ENCODE measurements at regions not wholly inside any gene's neighbourhood (a gene's known extent, or its start where the extent isn't known, plus 50 kb on each side); places are given as distances from the start of the nearest gene placed in this dataset.
"Not testable (repeated sequence)": the region's sequence is repeated elsewhere in the genome, so short reads cannot be mapped to it uniquely, and the experiment has no call there.

DNA sequence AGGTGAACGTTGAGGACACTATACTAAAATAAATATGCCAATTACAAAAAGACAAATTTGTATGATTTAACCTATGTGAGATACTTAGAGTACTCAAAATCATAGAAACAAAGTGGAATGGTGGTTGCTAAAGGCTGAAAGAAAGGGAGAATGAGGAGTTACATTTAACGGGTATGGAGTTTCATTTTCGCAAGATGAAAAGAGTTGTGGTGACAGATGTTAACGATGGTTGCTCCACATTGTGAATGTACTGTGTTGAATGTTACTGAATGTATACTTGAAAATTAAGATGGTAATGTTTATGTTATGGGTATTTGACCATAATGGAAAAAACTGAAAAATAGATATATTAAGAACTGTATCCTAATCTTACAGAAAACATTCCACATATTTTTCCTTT is 51.3 kb upstream of the MOCS2 start:
- Mint-ChIP-seq H3K36me3 (ENCODE audit: low read depth) (no peaks in the 10 kb centered on the region), H3K27me3 (ENCODE audit: insufficient read depth) (peaks cover 2% of the 10 kb centered on the region), H3K4me1 (ENCODE audit: low read depth) (no peaks in the 10 kb centered on the region), H3K27ac (no peak overlapping the region), H3K4me3 (no peak overlapping the region), H3K9me3 (no peaks in the 10 kb centered on the region)
- no peak for DNase-seq (ENCODE audit: low spot score)
- intact Hi-C loops (cut with micrococcal nuclease), result no loop called here

DNA sequence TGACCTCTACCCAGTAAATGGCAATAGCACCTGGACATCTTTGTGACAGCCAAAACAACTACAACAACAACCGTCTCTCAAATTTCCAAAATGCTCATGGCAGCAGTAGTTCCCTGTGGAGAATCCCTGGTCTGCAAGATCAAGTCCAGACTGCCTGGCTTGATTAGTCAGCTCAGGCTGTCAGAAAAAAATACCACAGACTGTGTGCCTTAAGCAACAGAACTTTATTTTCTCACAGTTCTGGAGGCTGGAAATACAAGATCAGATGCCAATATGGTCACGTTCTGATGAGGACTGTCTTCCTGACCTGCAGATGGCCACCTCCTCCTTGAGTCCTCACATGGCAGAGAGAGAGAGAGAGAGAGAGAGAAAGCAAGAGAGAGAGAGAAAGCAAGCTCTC is 52.3 kb upstream of the MOCS2 start:
- Mint-ChIP-seq H3K9me3 (no peaks in the 10 kb centered on the region), H3K4me3 (no peak overlapping the region), H3K36me3 (ENCODE audit: low read depth) (no peaks in the 10 kb centered on the region), H3K27me3 (ENCODE audit: insufficient read depth) (peaks cover 2% of the 10 kb centered on the region), H3K4me1 (ENCODE audit: low read depth) (no peaks in the 10 kb centered on the region), H3K27ac (no peak overlapping the region)
- no peak for DNase-seq (ENCODE audit: low spot score)
- intact Hi-C loops (cut with micrococcal nuclease), result no loop called here

DNA sequence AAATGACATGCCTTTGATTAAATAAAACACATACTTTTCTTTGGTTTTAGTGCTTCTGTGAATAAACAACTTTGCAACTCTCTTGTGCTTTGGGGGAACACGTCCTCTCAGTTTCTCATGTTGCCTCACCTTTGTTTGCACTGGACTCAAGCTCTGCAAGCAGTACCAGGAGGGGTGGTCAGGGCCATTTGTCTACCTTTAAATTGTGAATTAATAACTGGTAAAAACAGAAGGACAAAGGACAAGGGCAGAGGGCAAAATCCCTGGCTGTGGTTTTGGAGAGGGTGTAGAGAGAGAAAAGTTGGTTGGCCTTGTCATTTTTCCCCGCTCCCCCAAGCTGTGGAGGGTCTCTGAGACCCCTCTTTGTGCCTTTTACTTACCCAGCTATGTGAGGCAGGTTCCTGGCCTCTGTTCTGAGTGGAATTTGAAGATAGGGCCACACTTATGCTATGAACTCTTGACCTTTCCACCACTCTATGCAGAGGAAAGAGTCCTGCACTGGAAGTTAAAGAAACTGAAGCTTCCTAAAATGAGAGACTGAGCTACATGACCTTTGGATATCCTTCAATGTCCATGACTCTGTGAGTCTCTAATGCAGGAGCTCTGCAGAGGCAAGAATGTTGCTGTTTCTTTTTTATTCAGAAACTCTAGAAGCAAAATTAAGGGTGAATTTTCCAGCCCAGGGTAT is 55.1 kb upstream of the MOCS2 start:
- no peaks in the 10 kb centered on the region for H3K4me1 Mint-ChIP-seq (ENCODE audit: low read depth)
- peaks cover 10% of the 10 kb centered on the region for H3K27me3 Mint-ChIP-seq (ENCODE audit: insufficient read depth)
- no peak for DNase-seq (ENCODE audit: low spot score)
- no peak overlapping the region for H3K27ac Mint-ChIP-seq
- intact Hi-C loops (cut with micrococcal nuclease), result no loop called here
- no peaks in the 10 kb centered on the region for H3K36me3 Mint-ChIP-seq (ENCODE audit: low read depth)
- H3K4me3 Mint-ChIP-seq, result no peak overlapping the region
- no peaks in the 10 kb centered on the region for H3K9me3 Mint-ChIP-seq

DNA sequence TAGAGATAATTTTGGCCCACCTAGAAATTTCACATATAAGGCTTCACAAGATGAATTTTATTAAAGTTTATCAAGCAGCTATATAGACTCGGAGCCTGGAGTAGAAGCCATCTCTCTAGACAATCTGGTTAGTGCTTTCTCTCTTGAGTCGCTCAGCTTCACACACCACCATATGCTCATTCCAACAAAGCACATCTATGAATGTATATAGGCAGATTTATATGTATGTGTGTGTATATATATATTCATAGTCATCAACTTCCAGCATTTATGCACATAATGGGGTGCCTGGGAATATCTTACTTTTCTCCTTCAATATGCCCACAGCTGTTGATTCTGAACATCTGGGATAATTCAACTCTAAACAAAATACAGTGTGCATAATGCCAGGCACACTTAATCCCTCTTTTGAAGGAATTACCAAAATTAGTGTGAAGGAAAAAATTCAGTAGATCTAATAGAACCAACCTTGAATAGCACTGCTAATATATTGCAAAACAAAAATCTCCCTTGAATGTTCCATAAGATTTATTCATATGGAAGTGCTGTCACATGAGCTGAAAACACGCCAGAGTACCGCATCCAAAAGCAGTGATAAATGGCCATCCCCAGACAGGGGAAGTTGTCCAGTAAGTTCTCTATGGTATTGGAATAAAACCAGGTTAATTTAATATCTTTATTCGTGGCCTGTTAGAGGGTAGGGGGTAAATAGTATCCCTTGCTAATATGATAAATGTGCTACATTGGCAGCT is 56.0 kb upstream of the MOCS2 start:
- intact Hi-C loops (cut with micrococcal nuclease), result no loop called here
- Mint-ChIP-seq H3K4me3 (no peak overlapping the region), H3K27ac (no peak overlapping the region), H3K27me3 (ENCODE audit: insufficient read depth) (peaks cover 10% of the 10 kb centered on the region), H3K36me3 (ENCODE audit: low read depth) (no peaks in the 10 kb centered on the region), H3K4me1 (ENCODE audit: low read depth) (no peaks in the 10 kb centered on the region), H3K9me3 (no peaks in the 10 kb centered on the region)
- DNase-seq (ENCODE audit: low spot score), result no peak

DNA sequence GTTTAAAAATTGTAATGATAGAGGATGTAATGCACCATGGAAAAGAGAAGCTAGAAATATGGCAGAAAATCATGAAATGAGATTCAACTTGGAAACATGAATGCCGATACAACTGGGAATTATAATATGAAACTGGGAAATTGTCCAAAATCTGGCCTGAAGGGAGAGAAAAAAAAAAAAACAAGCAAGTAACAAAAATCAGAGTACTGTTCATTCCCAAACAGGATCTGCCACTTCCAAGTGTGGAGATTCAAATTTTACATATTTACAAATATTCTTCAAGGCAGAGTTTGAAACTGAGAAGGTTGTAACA is 56.6 kb upstream of the MOCS2 start:
- H3K4me1 Mint-ChIP-seq (ENCODE audit: low read depth), result no peaks in the 10 kb centered on the region
- no peaks in the 10 kb centered on the region for H3K9me3 Mint-ChIP-seq
- H3K27ac Mint-ChIP-seq, result no peak overlapping the region
- no peaks in the 10 kb centered on the region for H3K36me3 Mint-ChIP-seq (ENCODE audit: low read depth)
- intact Hi-C loops (cut with micrococcal nuclease), result no loop called here
- peaks cover 10% of the 10 kb centered on the region for H3K27me3 Mint-ChIP-seq (ENCODE audit: insufficient read depth)
- DNase-seq (ENCODE audit: low spot score), result no peak
- no peak overlapping the region for H3K4me3 Mint-ChIP-seq

DNA sequence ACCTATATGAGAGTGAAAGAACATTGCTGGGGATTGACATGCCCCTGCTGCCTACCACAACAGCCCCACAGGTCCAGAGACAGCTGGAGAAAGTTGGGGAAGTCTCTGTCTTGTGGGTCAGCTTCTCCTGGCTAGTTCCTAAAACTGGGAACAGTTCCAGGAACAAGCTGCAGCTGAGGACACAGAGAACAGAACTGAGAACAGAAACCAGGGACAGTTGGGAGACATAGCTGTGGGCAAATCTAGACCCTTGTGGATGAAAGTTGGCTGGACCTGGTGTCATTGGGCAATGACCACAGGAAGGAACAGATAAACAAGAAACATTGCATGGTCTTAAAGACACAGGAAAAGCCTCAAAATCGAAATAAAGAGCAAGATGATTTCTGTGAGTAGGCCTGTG is 58.3 kb upstream of the MOCS2 start:
- Mint-ChIP-seq H3K9me3 (no peaks in the 10 kb centered on the region), H3K4me1 (ENCODE audit: low read depth) (no peaks in the 10 kb centered on the region), H3K4me3 (no peak overlapping the region), H3K27me3 (ENCODE audit: insufficient read depth) (peaks cover 14% of the 10 kb centered on the region), H3K27ac (no peak overlapping the region), H3K36me3 (ENCODE audit: low read depth) (no peaks in the 10 kb centered on the region)
- intact Hi-C loops (cut with micrococcal nuclease), result no loop called here
- no peak for DNase-seq (ENCODE audit: low spot score)

DNA sequence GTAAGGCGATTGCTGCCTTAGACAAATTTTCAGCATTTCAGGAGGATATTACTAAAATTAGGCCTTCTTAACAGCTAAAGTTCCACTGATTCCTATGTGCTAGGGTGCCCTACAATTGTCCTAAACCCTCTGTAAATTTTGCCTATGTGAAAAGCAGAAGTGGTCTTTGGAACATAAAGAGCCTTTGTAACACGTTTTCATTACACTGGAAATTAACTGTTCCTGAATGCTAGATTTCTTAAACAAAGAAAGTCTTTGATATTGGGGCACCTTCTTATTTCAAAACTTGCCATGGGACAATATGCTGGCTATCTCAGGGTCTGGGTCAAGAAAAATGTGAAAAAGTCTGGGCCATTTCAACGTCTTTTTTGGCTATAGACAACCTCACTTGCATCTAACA is 60.4 kb upstream of the MOCS2 start:
- no peak overlapping the region for H3K4me3 Mint-ChIP-seq
- DNase-seq (ENCODE audit: low spot score), result no peak
- H3K4me1 Mint-ChIP-seq (ENCODE audit: low read depth), result no peaks in the 10 kb centered on the region
- intact Hi-C loops (cut with micrococcal nuclease), result loop anchor here (1.0 kb wide), 1 partner anchor 1059 kb away; no protein-coding TSS in a partner anchor
- no peaks in the 10 kb centered on the region for H3K9me3 Mint-ChIP-seq
- H3K36me3 Mint-ChIP-seq (ENCODE audit: low read depth), result no peaks in the 10 kb centered on the region
- H3K27me3 Mint-ChIP-seq (ENCODE audit: insufficient read depth), result peaks cover 15% of the 10 kb centered on the region
- no peak overlapping the region for H3K27ac Mint-ChIP-seq

DNA sequence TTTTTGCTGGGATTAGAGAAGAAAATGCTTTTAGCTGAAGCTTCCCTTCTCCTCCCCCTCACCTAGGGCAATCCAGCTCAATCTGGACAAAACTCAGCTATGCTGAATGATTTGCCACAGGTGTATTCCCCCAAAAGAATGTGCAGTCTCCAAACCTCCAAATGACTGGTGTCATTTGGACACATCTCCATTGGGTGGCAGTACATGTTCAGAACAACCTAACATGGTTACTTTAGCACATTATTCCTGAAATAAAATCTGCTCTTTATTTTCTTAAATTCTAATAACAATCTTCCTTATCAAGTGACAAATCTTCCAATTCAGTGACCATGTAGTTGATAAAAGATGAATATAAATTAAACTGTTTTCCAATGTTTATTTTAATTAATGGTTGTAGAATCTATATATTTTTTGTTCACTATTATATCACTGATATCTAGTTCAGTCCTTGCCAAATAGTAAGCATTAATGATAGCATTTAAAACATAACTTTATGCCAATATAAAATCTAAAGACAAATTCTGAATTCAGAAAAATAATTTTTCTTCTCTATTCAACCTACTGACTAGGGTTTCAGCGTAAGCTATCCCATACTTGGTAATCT is 61.3 kb upstream of the MOCS2 start:
- Mint-ChIP-seq H3K9me3 (no peaks in the 10 kb centered on the region), H3K4me3 (no peak overlapping the region), H3K27ac (no peak overlapping the region), H3K4me1 (ENCODE audit: low read depth) (no peaks in the 10 kb centered on the region), H3K36me3 (ENCODE audit: low read depth) (no peaks in the 10 kb centered on the region), H3K27me3 (ENCODE audit: insufficient read depth) (peaks cover 17% of the 10 kb centered on the region)
- DNase-seq (ENCODE audit: low spot score), result no peak
- intact Hi-C loops (cut with micrococcal nuclease), result loop anchor here (1.0 kb wide), 1 partner anchor 1058 kb away; no protein-coding TSS in a partner anchor

DNA sequence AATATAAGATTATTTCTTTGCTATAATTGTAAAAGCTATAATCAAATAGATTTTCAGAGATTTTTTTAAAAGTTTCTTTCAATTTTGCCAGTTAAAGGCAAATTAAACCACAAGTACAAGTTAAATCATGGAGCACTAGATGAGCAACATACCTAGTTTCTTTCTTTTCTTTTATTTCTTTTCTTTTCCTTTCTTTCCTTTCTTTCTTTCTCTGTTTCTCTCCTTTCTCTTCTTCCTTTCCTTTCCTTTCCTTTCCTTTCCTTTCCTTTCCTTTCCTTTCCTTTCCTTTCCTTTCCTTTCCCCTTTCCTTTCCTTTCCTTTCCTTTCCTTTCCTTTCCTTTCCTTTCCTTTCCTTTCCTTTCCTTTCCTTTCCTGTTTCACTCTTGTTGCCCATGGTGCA is 62.5 kb upstream of the MOCS2 start:
- H3K4me1 Mint-ChIP-seq (ENCODE audit: low read depth); H3K36me3 Mint-ChIP-seq (ENCODE audit: low read depth); H3K9me3 Mint-ChIP-seq; DNase-seq (ENCODE audit: low spot score); H3K27ac Mint-ChIP-seq; H3K4me3 Mint-ChIP-seq; intact Hi-C loops (cut with micrococcal nuclease): not testable (repeated sequence)
- peaks cover 17% of the 10 kb centered on the region for H3K27me3 Mint-ChIP-seq (ENCODE audit: insufficient read depth)

DNA sequence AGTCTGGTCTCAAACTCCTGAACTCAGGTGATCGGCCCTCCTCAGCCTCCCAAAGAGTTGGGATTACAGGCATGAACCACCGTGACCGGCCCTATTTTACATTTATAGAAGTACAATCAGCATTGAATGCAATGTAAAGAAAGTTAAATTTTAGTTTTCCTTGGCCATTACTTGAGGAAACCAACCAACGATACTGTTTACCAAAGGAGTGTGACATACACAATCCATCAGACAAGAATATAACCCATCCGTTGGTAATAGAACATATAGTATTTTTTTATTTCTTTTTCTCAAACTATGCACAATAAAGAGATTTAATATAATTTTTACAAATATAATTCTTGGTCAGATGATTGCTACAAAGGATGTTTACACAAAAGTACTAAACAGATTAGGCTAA is 63.1 kb upstream of the MOCS2 start:
- Mint-ChIP-seq H3K27me3 (ENCODE audit: insufficient read depth) (peaks cover 16% of the 10 kb centered on the region), H3K4me1 (ENCODE audit: low read depth) (no peaks in the 10 kb centered on the region)
- intact Hi-C loops (cut with micrococcal nuclease), result no loop called here

DNA sequence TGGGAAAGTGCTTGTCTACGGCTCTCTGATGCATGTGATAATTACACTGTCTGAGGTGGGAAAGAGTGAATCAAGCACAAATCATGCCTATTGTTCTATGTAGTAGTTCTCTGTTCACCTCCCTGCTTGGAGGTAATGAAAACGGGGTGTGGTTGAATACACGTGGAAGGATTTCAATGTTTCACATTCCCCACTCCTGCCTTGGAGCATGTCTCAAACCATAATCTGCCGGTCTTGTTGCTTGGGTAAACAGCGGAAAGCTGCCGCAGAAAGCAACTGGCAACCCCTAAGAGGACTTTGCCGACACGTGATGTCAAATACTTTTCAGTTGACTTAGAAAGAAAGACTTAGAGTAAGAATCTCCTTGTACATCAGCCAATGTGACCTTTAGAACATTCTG is 63.5 kb upstream of the MOCS2 start:
- Mint-ChIP-seq H3K27ac (no peak overlapping the region), H3K9me3 (no peaks in the 10 kb centered on the region), H3K4me1 (ENCODE audit: low read depth) (no peaks in the 10 kb centered on the region), H3K36me3 (ENCODE audit: low read depth) (no peaks in the 10 kb centered on the region), H3K27me3 (ENCODE audit: insufficient read depth) (peaks cover 13% of the 10 kb centered on the region), H3K4me3 (no peak overlapping the region)
- intact Hi-C loops (cut with micrococcal nuclease), result no loop called here
- DNase-seq (ENCODE audit: low spot score), result no peak

More for the DNA sequence above, 63.1 kb upstream of the MOCS2 start:
- Mint-ChIP-seq H3K9me3 (no peaks in the 10 kb centered on the region), H3K36me3 (ENCODE audit: low read depth) (no peaks in the 10 kb centered on the region), H3K27ac (no peak overlapping the region), H3K4me3 (no peak overlapping the region)
- no peak for DNase-seq (ENCODE audit: low spot score)

DNA sequence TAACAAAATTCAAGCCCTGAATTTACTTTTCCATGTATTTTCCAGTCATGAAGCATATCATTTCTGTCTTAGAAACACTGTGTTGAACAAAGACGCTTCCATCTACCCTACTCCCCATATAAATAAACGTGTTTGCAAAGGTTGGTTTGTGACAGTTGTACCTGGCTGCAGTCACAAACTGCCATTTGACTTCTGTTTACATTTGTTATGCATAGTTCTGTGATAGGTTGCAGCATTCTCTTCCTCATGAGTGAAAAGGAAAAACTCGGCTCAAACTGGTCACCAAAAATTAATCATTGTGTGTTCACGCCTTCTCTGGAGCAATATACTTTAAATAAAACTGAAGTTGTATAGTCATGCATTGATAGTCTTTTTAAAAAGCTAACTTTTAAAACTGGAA is 69.3 kb upstream of the MOCS2 start:
- no peak for DNase-seq (ENCODE audit: low spot score)
- Mint-ChIP-seq H3K27me3 (ENCODE audit: insufficient read depth) (peaks cover 8% of the 10 kb centered on the region), H3K4me3 (no peak overlapping the region), H3K9me3 (no peaks in the 10 kb centered on the region), H3K27ac (no peak overlapping the region), H3K4me1 (ENCODE audit: low read depth) (no peaks in the 10 kb centered on the region), H3K36me3 (ENCODE audit: low read depth) (no peaks in the 10 kb centered on the region)
- intact Hi-C loops (cut with micrococcal nuclease), result no loop called here

DNA sequence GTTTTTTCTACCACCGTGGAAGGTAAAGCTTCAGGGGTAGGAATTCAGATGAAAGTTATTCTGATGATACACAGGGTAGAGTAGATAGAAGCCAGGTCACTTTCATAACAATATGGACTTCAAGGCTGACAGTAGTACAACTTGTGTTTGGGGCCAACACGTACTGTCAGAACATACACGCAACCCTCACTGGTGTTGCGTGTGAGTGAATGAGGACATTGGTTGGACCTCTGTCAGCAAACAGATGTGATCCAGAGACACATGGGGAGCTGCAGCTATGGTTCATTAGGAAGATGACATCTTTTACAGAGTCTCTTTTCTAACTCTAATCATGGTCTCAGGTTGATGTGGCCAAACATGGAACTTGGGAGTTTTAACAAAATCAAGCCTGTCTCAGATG is 70.1 kb upstream of the MOCS2 start:
- no peak for DNase-seq (ENCODE audit: low spot score)
- Mint-ChIP-seq H3K4me3 (no peak overlapping the region), H3K9me3 (no peaks in the 10 kb centered on the region), H3K36me3 (ENCODE audit: low read depth) (no peaks in the 10 kb centered on the region), H3K27ac (no peak overlapping the region), H3K4me1 (ENCODE audit: low read depth) (no peaks in the 10 kb centered on the region), H3K27me3 (ENCODE audit: insufficient read depth) (peaks cover 8% of the 10 kb centered on the region)
- intact Hi-C loops (cut with micrococcal nuclease), result no loop called here
